ENCODE measurements at regions not wholly inside any gene's neighbourhood (a gene's known extent, or its start where the extent isn't known, plus 50 kb on each side); places are given as distances from the start of the nearest gene placed in this dataset.

DNA sequence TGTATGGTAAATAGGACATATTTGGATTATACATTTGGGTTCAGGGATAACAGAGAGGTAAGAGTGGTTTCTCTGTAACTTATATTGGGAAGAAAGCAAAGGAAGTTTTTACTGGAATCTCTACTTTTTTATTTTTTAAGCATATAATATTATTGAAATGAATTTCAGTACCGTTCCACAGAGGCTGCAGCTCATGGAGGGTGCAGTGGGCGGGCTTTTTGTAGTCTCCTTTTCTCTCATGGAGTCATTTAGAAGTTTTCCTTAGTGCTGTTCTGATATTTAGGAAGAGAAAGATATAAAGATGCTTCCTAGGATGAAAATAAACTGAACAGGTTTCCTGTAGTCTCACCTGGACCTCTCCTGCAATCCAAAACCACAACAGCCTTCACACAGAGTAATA is 1153.3 kb upstream of the TMEFF2 start:
- no peak for DNase-seq (ENCODE audit: extremely low read depth, low read depth)

GRCh38 chr2:193336781-193337180 is 1142.0 kb upstream of the TMEFF2 start:
- no peak for DNase-seq (ENCODE audit: extremely low read depth, low read depth)

GRCh38 chr2:193334401-193334800 is 1139.7 kb upstream of the TMEFF2 start:
- DNase-seq (ENCODE audit: extremely low read depth, low read depth) = no peak

GRCh38 chr2:193333539-193333938 is 1138.8 kb upstream of the TMEFF2 start:
- no peak for DNase-seq (ENCODE audit: extremely low read depth, low read depth)

- DNase-seq (ENCODE audit: extremely low read depth, low read depth) = no peak
Measured at GRCh38 chr2:193332941-193333340, 1138.2 kb upstream of the TMEFF2 start.

DNA sequence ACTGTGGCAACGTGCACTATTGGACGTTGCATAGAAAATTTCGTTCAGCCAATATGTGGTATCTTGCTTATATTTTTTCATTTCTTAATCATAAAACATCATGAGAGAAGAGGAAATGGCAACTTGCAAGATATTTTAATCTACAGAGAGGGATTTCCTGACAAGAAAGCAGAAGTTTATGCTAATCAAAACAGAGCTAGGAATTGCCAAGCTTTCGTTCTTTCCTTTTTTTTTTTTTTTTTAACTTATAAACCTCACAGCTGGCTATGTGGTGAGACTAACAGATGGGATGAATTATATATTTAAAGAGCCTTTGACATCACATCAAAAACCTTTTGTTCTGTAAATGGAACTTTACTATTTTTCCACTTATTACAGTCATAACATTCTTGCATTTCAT is 1136.9 kb upstream of the TMEFF2 start:
- DNase-seq (ENCODE audit: extremely low read depth, low read depth) = no peak

DNA sequence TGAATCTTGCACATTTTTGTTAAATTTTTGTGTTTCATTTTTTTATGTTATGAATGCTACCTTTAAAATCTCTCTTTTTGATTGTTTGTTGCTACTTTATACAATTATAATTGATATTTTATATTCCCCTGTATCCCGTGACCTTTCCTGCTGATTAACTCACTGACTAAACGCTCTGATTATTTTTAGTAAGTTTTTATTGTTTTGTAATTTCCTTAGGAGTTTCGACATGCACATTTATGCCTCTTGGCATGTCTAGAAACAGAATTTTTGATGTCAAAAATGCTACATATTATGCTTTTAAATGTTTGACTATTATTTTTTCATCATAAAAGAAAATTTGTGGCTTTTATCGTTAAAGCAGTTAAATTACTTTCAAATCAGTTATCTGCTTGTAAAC is 1131.6 kb upstream of the TMEFF2 start:
- no peak for DNase-seq (ENCODE audit: extremely low read depth, low read depth)

GRCh38 chr2:193315428-193316091 is 1120.8 kb upstream of the TMEFF2 start:
- DNase-seq (ENCODE audit: extremely low read depth, low read depth) = no peak

DNA sequence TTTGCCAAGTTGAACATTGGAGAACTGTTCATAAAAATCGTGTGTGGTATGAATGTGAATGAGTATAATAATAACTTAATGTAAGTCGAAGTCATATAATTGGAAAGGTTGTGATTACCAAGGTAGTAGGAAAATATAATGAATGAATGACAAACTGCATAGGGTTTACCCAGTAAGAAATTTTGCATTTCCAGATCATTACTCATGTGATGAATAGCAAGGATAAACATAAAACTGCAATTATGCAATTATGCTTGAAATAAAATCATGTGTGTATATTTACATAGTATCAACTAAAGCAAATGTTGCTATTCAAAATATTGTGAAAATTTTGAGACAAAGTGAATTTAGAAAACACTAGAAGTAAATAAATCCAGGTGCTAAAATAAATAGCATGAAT is 1108.7 kb upstream of the TMEFF2 start:
- DNase-seq (ENCODE audit: extremely low read depth, low read depth) = no peak

DNA sequence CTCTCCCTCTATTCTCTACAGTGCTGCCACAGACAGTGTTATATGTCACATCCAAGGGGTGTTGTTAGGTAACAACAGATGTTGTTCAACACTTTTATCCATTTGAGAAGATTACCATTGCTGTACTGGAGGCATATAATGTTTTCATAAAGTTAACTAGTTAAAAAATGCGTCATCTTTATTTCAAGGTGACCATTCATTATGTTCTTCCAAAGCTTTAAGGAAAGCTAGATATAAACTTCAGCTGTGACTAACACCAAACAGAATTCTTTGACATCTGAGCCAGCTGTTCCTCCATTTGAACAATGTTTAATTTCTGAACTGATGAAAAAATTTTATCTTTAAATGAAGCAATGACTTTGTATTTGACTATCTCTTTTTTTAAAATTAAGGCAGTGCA is 1099.6 kb upstream of the TMEFF2 start:
- DNase-seq (ENCODE audit: extremely low read depth, low read depth) = no peak

GRCh38 chr2:193279361-193279760 is 1084.6 kb upstream of the TMEFF2 start:
- no peak for DNase-seq (ENCODE audit: extremely low read depth, low read depth)

DNA sequence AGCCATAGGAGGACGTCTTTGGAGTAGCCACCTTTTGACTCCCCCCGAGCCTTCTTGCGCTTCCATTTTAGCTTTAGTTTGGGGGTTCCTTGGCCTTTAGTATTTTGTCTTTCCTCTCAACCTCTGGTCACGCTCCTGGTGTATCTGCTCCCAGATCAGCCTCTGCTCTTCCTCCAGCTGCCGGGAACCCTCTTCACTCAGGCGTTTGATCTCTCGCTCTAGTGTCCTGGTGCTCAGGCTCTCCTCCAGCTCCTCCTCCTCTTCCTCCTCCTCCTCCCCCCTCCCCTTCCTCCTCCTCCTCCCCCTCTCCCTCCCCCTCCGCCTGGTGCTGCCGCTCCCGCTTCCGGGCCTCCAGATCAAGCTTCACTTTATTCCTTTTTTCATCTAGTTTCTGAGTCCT is 1082.3 kb upstream of the TMEFF2 start:
- DNase-seq (ENCODE audit: extremely low read depth, low read depth) = no peak

DNA sequence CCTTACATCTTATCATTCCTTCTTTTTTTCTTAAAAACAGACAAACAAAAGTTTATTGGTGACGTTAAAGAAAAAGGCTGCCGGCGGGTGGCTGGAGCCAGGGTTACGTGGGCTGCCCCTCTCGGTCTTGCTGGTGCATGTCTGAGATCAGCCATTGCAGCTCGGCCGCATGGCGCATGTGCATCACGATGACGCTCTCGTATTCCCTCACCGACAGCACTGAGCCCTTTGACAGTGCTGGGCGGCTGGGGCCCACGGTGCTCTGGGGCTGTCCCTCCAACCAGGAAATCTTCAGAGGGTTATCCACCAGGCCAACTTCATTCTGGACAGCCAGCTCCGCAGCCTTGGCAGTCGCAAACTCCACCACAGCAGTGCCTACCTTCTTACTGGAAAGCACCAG is 1081.8 kb upstream of the TMEFF2 start:
- no peak for DNase-seq (ENCODE audit: extremely low read depth, low read depth)

DNA sequence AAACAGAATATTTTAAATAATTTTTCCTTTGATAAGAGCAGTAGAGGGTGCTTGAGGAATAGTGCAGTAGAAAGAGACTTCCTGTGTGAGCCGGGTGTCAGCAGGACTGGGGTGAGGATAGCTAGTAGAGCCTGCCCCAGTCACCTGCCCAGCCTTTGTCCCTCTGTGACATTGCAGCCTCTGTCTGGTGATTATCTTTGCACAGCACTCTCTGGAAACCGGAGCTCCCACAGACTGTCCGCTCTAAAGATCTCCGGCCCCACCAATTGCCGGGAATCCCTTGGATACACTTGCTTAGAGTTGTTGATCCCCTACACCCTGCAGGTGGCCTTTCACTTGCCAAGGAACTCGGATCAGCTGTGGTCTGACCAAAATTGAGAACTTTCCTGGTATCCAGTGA is 1081.3 kb upstream of the TMEFF2 start:
- no peak for DNase-seq (ENCODE audit: extremely low read depth, low read depth)

DNA sequence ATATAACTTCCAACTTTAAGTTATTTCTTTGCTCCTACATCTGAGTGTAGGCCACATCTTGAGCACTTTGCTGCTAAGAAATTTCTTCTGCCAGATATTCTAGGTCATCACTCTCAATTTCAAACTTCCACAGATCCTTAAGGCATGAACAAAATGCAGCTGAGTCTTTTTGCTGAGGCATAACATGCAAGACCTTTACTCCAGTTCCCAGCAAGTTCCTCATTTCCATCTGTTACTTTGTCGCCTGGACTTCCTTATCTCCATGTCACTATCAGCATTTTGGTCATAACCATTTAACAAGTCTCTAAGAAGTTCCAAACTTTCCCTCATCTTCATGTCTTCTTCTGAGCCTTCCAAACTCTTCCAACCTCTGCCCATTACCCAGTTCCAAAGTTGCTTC is 1077.3 kb upstream of the TMEFF2 start:
- DNase-seq (ENCODE audit: extremely low read depth, low read depth) = no peak

GRCh38 chr2:193270816-193271215 is 1076.1 kb upstream of the TMEFF2 start:
- no peak for DNase-seq (ENCODE audit: extremely low read depth, low read depth)

DNA sequence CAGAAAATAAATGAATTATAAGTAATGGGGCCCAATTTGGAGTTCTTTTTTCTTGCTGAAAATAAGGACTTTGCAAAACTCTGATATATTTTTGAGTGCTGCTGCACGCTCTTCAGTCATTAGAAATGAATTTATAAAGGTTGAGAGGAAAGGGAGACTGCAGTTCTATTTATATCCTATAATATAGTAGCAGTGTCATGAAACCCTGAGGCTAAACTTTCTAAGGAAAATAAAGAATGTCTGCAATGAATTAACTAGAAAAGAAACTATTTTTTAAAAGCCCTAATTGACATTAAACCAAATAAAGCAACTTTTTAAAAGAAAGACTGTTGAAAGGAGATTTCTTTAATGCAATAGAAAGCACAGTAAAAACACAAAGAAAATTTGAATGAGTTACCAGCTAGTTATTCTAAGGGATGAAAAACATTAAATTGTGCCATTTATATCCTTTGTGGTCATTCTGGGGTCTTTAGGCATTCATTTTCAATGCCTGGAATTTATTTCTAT is 1072.8 kb upstream of the TMEFF2 start:
- DNase-seq (ENCODE audit: extremely low read depth, low read depth) = no peak

DNA sequence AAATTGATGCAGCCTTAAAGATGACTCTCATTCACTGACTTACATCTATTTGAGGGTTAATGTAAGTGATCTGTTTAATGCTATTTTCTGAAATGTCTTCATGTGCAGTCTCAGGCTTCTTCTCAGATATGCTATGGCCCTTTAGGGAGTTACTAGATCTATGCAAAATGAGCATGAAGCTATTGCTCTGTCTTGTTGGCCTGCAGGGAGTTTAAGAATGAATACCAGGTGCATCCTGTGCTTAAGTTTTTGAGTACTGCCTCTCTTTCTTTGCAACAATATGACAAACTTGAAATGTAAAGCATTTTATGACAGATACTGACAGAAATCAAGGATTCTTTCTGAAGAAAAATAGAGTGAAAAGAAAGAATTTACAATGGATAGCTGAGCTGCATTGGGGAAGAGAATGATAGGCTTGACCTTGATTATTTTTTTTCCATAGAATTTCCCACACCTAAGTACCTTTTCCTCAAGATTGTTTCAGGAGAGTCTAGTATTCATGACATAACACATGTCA is 1058.3 kb upstream of the TMEFF2 start:
- DNase-seq (ENCODE audit: extremely low read depth, low read depth) = no peak

- DNase-seq (ENCODE audit: extremely low read depth, low read depth) = no peak
Measured at GRCh38 chr2:193251909-193252308, 1057.2 kb upstream of the TMEFF2 start.

- no peak for DNase-seq (ENCODE audit: extremely low read depth, low read depth)
Measured at GRCh38 chr2:193250389-193250788, 1055.7 kb upstream of the TMEFF2 start.

GRCh38 chr2:193240752-193241151 is 1046.0 kb upstream of the TMEFF2 start:
- no peak for DNase-seq (ENCODE audit: extremely low read depth, low read depth)

DNA sequence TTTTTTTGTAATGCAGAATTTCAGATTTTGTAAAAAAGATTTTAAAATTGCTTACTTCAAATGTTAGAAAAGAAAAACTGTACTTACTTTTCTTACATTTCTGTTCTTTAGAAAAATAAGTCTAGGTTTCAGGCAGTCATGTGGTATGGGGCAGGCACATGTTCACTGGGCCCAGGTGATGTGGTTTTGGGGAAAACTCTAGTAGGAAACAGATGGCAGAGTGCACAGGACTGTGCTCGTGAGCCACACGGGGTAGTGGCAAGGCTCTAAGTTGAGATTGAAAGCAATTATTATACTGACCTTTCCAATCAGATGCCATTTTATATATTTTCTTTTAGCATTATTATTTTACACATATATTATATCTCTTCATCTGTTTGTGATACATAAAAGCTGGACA is 1036.9 kb upstream of the TMEFF2 start:
- no peak for DNase-seq (ENCODE audit: extremely low read depth, low read depth)

DNA sequence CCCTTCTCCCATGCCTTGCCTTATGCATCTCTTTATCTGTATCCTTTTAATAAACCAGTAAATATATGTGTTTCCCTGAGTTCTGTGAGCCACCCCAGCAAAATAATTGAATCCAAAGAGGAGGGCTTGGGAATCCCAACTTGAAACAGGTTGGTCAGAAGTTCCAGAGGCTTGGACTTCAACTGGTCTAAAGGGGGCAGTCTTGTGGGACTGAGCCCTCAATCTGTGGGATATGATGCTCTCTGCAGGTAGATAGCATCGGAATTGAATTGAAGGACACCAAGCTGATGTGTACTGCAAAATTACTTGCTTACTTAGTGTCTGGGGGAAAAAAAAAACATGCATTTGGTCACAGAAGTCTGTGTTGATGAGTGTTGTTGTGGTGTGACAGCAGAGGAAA is 1033.5 kb upstream of the TMEFF2 start:
- no peak for DNase-seq (ENCODE audit: extremely low read depth, low read depth)

All from NCI-H460 (cell line).